NB4 (cell line): ENCODE measurements at regions not wholly inside any gene's neighbourhood (a gene's known extent, or its start where the extent isn't known, plus 50 kb on each side); places are given as distances from the start of the nearest gene placed in this dataset.

Experiments used
- DNase-seq: peaks from one replicate; pipeline ENCODE4 v3.0.0; 2010; ENCODE audit warnings: low read depth
- H3K4me3 ChIP-seq: one replicate; pipeline ENCODE4 v1.5.1; 2011; ENCODE audit warnings: mild to moderate bottlenecking, low read depth, low read length, moderate library complexity
- MYC ChIP-seq: IDR thresholded peaks from 2 replicates; pipeline ENCODE4 v1.6.1; 2011; ENCODE audit warnings: low read depth, low read length
- POLR2A ChIP-seq: IDR thresholded peaks from 2 replicates; pipeline ENCODE4 v1.6.1; 2011; ENCODE audit warnings: mild to moderate bottlenecking; ENCODE audit not compliant: insufficient read length; ENCODE audit errors: extremely low read depth
- TF ChIP-seq, protein P1 (sequence below): IDR thresholded peaks from one replicate; pipeline ENCODE4 v1.5.1; 2012; ENCODE audit warnings: low read depth, low read length
- TF ChIP-seq, protein P2 (sequence below): IDR thresholded peaks from 2 replicates; pipeline ENCODE4 v1.6.1; 2011; ENCODE audit warnings: low read depth, low read length

DNA sequence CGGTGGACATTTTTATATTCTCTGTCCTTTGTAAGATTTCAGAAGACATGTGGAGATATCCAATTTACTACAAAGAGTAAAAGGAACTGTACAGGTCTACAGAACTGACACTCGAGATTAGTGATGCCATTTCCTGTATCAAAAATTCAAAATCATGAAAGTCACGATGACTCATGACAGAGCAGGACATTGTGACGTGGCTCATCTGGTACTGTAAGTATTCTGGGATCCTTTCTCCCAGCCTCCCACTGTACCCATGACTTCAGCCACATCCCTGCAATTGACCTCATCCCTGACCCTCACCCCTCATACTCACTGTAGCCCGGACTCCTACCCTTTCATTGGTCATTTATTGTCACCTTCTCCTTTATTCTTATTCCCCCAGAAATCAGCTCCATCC, 736.5 kb downstream of the EPHA4 start:
- no peak overlapping the region for H3K4me3 ChIP-seq
- no peak for DNase-seq
- TF ChIP-seq POLR2A (no peak), MYC (no peak)
- TF ChIP-seq, protein P1, sequence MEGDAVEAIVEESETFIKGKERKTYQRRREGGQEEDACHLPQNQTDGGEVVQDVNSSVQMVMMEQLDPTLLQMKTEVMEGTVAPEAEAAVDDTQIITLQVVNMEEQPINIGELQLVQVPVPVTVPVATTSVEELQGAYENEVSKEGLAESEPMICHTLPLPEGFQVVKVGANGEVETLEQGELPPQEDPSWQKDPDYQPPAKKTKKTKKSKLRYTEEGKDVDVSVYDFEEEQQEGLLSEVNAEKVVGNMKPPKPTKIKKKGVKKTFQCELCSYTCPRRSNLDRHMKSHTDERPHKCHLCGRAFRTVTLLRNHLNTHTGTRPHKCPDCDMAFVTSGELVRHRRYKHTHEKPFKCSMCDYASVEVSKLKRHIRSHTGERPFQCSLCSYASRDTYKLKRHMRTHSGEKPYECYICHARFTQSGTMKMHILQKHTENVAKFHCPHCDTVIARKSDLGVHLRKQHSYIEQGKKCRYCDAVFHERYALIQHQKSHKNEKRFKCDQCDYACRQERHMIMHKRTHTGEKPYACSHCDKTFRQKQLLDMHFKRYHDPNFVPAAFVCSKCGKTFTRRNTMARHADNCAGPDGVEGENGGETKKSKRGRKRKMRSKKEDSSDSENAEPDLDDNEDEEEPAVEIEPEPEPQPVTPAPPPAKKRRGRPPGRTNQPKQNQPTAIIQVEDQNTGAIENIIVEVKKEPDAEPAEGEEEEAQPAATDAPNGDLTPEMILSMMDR = no peak
- TF ChIP-seq, protein P2, sequence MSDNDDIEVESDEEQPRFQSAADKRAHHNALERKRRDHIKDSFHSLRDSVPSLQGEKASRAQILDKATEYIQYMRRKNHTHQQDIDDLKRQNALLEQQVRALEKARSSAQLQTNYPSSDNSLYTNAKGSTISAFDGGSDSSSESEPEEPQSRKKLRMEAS = no peak

DNA sequence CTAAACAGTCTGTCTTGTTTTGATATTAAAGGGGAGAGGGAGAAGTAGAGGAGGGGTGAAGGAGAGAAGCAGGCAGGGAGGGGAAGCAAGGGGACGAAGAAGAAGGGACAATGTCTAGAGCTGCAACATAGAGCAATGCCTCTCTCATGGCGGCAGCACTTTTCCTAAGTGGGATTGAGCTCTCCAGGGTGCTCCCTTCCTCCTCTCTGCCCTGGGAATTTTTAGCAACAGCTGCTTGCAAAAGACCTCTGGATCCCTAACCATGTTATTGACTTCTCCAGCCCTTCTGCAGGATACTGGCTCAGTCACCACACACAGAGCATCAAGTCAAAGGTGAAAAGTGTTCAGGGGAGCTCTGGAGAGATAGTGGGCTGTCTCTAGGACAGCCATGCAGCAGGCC, 734.9 kb downstream of the EPHA4 start:
- DNase-seq = no peak
- H3K4me3 ChIP-seq = no peak overlapping the region
- TF ChIP-seq POLR2A = no peak
- no peak for TF ChIP-seq MYC

DNA sequence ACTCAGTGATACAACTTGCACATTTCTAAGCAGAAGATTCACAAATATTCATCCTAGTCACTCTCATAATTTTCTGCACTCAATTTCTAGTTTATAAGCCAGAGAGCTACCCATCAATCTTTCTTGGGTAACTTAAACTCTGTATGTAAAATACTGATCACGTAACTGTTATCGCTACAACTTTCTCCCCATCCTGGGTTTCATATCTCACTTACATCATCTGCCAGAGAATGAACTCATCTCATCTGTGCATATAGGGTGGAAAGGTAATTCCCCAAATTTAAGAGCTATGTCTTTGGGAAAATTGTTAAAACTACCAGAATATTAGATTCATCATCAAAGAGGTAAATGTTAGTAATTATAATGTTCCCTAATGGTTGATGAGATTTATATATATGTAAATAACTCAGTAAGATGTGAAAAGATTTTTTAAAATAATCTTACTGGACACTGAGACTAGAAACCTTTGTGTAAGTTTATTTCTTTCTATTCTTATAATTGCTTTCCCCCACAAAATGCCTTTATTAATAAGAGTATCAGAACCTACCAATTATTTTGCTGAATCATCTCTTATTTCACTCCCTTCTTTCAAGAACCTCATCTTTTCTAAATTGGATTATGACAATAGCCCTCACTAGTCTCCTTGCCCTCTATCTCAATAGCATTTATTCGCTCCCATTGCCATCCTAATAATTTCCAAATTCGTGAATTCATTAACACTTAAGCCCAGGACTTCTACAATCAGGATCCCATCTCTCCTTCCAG, 729.0 kb downstream of the EPHA4 start:
- no peak for DNase-seq
- no peak for TF ChIP-seq MYC
- TF ChIP-seq, protein P2 = no peak
- TF ChIP-seq POLR2A = no peak
- TF ChIP-seq, protein P1 = no peak
- no peak overlapping the region for H3K4me3 ChIP-seq

DNA sequence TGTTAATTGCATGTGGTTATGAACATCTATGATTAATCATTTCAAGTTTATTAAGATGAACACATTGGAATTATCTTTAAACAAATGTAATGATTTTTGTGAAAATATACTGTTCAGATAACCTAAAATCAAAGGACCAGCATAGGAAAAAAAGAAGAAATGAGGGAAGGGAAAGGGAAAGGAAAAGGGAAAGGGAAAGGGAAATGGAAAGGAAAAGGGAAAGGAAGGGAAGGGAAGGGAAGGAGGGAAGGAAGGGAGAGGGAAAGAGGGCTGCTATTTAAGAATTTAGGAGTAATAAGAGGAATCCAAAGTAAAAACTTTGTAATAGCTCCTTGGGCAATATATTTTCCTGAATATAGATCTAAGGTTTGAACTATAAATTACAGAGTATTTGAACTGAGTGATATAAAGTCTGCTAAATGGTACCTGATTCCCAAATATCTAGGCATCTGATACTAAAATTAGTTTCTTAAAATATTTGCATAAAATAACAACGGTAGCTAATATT, 726.3 kb downstream of the EPHA4 start:
- H3K4me3 ChIP-seq = no peak overlapping the region
- no peak for TF ChIP-seq MYC
- DNase-seq = no peak

DNA sequence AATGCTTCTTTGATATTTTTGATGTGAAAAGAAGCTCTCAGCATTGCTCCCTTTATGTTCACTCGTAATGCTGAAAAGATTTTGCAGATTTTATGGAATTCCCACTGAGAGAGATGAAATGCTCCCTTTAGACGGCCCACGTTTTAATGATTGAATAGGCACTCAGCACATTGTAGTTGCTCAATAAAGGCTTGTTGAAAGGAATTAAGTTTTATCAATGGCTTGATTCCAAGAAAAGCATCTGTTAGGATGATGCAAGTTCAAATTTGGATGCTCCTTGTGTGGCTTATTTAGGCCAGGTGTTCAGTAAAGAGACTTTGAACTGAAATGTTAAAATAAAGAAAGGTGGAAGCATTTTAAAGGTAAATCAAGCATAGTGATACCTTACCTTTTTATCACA, 725.1 kb downstream of the EPHA4 start:
- no peak overlapping the region for H3K4me3 ChIP-seq
- TF ChIP-seq MYC (no peak), POLR2A (no peak)
- TF ChIP-seq, protein P2 = no peak
- TF ChIP-seq, protein P1 = no peak
- no peak for DNase-seq

DNA sequence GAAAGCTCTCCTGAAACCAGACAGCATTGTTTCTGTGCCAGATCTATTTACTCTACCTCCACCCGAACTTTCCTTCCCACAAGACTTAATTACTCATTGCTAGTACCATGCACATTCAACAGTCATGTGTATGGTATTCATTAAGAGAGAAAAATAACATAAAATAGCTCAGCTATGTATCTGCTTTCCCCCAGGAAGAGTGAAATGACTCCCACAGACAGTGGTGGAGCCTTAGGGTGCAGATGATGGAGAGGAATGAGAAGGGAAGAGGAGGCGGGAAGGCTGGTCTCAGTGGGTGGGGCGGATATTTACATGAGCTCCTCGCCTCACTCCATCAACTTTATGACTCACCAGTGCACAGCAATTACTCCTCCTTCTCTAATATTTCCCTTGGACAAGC, 724.5 kb downstream of the EPHA4 start:
- H3K4me3 ChIP-seq = no peak overlapping the region
- TF ChIP-seq, protein P2 = no peak
- TF ChIP-seq POLR2A = no peak
- TF ChIP-seq, protein P1 = no peak
- DNase-seq = no peak

DNA sequence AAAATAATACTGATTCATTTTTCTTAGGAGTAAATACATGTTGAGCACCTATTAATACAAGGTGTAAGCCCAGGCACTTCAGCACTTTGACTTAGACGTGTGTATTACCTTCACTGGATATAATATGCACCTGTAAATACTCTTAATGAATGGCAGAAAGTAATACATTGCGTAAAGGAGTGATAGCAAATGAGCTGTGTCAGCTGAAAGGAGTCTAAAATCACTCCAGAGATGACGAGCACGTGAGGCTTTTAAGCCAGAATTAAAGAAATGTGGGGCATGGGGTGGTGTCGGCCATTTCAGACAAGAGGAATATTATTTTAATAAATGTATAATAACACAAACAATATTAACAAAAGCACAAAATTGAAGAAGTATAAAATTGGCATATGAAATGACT, 722.7 kb downstream of the EPHA4 start:
- no peak for DNase-seq
- TF ChIP-seq MYC (no peak), POLR2A (no peak)
- TF ChIP-seq, protein P1 = no peak
- TF ChIP-seq, protein P2 = no peak
- no peak overlapping the region for H3K4me3 ChIP-seq
